ENCODE measurements at regions not wholly inside any gene's neighbourhood (a gene's known extent, or its start where the extent isn't known, plus 50 kb on each side); places are given as distances from the start of the nearest gene placed in this dataset.

- DNase-seq (ENCODE audit: low read depth in 1 of 2, low spot score in 1 of 2) (peak in 1 of 2 experiments; percentile 12), ATAC-seq (peak in 1 of 2 experiments; percentile 62; a peak in 4 of 6 replicates), FAIRE-seq (no peak)
- CTCF ChIA-PET, result interaction anchor here (0.6 to 1.2 kb wide), 3 partner anchors 8 to 406 kb away, joined by 3 read pairs; no protein-coding TSS in a partner anchor
- WGBS (ENCODE audit: missing lambda C conversion rate), result 22% methylated on average over 5 of the region's 5 CpGs
- POLR2A ChIA-PET, result no interaction called here
- Histone ChIP-seq H3K4me3 (no peak overlapping the region), H3K4me2 (no peak overlapping the region), H3K9me3 (peaks cover 10% of the 10 kb centered on the region; the same call in 2 of the 3 replicates), H3K4me1 (no peaks in the 10 kb centered on the region), H3K27ac (peak overlapping the region in 1 of 2 experiments; percentile 36; a peak in 1 of 6 replicates)
- TF ChIP-seq ELK1 (IDR thresholded peaks at IDR 0.05; ENCODE audit: low read depth, low read length), result no peak
- no peak for TF ChIP-seq FOSL2 (IDR thresholded peaks at IDR 0.05)
- 0 out of 2 replicates have a peak, but pooled peaks have one; percentile 4 for TF ChIP-seq FOSL2 (CRISPR knock-in tag; IDR thresholded peaks at IDR 0.05)
These were observed 83.3 kb upstream of the PGBD5 start for GRCh38 chr1:230509281-230509977.

- DNase-seq (ENCODE audit: low read depth in 1 of 2, low spot score in 1 of 2) (no peak), ATAC-seq (no peak), FAIRE-seq (no peak)
- no peaks in the 10 kb centered on the region for H3K4me1 ChIP-seq
- H3K9me3 ChIP-seq, result peaks cover 10% of the 10 kb centered on the region; the same call in 2 of the 3 replicates
- ChIA-PET POLR2A (no interaction called here), CTCF (no interaction called here)
- 28% methylated on average over 8 of the region's 8 CpGs for WGBS (ENCODE audit: missing lambda C conversion rate)
- H3K4me3 ChIP-seq, result no peak overlapping the region
- H3K27ac ChIP-seq, result no peak overlapping the region
- no peak overlapping the region for H3K4me2 ChIP-seq
- TF ChIP-seq PBX3 (IDR thresholded peaks at IDR 0.05) (no peak), SMC3 (IDR thresholded peaks at IDR 0.05) (no peak), CTCF (IDR thresholded peaks at IDR 0.05) (no peak), ESRRA (IDR thresholded peaks at IDR 0.05; ENCODE audit: borderline replicate concordance, low read length) (no peak), HOXB5 (CRISPR knock-in tag; IDR thresholded peaks at IDR 0.05) (no peak), CEBPB (IDR thresholded peaks at IDR 0.05) (no peak), KDM1A (IDR thresholded peaks at IDR 0.05; ENCODE audit: low read depth) (no peak), MYC (IDR thresholded peaks at IDR 0.05; ENCODE audit: borderline replicate concordance, low read length) (no peak), EHMT2 (IDR thresholded peaks at IDR 0.05; ENCODE audit: low read depth) (no peak), GATA3 (IDR thresholded peaks at IDR 0.05; ENCODE audit: borderline replicate concordance) (no peak)
These were observed 81.7 kb upstream of the PGBD5 start for GRCh38 chr1:230507666-230508402.

- FAIRE-seq, result no peak
- WGBS (ENCODE audit: missing lambda C conversion rate), result 31% methylated on average over 2 of the region's 2 CpGs
- ATAC-seq, result no peak
- Histone ChIP-seq H3K4me1 (no peaks in the 10 kb centered on the region), H3K4me3 (no peak overlapping the region), H3K4me2 (no peak overlapping the region), H3K27ac (no peak overlapping the region), H3K9me3 (peaks cover 10% of the 10 kb centered on the region; the same call in 2 of the 3 replicates)
- ChIA-PET CTCF (no interaction called here), POLR2A (no interaction called here)
- no peak for TF ChIP-seq CHD2 (IDR thresholded peaks at IDR 0.05; ENCODE audit: low read length, partially characterized antibody)
- no peak for TF ChIP-seq PBX3 (IDR thresholded peaks at IDR 0.05)
- TF ChIP-seq GATA3 (IDR thresholded peaks at IDR 0.05; ENCODE audit: borderline replicate concordance), result no peak
- no peak for TF ChIP-seq USF2 (IDR thresholded peaks at IDR 0.05)
- no peak for DNase-seq (ENCODE audit: low read depth in 1 of 2, low spot score in 1 of 2)
These were observed 81.1 kb upstream of the PGBD5 start for GRCh38 chr1:230507236-230507635.
